AG09319 (cell line): ENCODE measurements at regions not wholly inside any gene's neighbourhood (a gene's known extent, or its start where the extent isn't known, plus 50 kb on each side); places are given as distances from the start of the nearest gene placed in this dataset.

Experiments used
- DNase-seq: peaks from one replicate; pipeline ENCODE4 v3.0.0-alpha.2; 2010; ENCODE audit warnings: low read depth; ENCODE audit errors: extremely low read depth
- TF ChIP-seq, protein P1 (sequence below): IDR thresholded peaks from 2 replicates; pipeline ENCODE4 v1.5.1; 2011; ENCODE audit warnings: low read depth, mild to moderate bottlenecking, inconsistent platforms, low read length, moderate library complexity

DNA sequence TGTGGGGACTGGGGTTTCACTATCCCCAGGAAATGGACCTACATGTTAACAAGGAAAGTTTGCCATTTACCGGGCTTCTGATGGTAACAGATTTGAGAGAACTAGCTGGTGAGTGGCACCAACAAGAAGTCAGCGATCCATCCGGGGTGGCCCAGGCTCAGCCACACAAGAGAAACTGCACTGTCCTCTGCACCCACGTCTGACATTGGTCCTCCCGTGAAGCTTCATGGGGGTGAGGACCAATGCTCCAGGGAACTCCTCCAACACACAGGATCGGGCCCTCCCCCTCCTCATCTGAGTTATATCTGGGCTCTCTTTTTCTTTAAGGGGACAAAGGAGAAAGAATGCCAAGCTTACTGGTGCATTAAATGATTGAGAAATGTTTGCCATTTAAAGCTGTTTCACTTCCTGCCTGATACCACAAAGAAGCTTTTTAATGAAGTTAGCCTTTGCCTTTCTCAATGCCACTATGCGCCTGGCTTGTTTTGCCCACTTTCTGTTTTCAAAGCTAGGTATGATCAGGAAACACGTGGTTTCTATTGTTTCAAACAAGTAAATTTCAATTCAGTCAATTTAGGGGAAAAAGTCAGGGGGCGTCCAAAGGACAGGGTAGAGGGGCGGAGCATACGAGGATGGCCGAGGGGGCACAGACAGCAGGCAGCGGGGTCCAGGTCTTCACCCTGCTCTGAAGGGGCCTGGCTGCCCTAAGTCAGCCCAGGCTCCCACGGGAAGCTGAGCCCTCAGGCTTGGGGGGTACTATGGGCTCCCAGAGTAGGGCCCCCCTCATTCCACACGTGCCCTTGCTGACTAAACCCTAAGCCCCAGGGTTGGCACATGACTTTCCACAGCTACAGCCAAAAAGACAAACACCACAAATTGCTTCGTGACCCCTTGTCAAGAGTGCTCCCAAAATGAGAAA lies 204.0 kb upstream of the ID2 start:
- no peak for DNase-seq
- TF ChIP-seq, protein P1, sequence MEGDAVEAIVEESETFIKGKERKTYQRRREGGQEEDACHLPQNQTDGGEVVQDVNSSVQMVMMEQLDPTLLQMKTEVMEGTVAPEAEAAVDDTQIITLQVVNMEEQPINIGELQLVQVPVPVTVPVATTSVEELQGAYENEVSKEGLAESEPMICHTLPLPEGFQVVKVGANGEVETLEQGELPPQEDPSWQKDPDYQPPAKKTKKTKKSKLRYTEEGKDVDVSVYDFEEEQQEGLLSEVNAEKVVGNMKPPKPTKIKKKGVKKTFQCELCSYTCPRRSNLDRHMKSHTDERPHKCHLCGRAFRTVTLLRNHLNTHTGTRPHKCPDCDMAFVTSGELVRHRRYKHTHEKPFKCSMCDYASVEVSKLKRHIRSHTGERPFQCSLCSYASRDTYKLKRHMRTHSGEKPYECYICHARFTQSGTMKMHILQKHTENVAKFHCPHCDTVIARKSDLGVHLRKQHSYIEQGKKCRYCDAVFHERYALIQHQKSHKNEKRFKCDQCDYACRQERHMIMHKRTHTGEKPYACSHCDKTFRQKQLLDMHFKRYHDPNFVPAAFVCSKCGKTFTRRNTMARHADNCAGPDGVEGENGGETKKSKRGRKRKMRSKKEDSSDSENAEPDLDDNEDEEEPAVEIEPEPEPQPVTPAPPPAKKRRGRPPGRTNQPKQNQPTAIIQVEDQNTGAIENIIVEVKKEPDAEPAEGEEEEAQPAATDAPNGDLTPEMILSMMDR, result no peak

DNA sequence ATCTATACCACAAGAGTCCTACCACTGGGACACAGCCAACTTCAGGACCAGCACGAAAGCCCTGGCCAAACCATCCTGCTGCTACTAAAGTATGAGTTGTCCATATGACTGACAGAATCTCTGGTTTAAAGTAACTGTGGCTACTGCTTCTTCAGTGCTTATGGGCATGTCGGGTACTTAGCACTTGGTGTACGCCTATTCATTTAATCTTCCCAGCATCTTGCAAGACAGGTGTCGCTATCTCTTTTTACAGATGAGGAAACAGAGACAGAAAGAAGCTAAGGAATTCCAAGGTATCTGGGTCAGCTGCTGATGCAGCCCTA lies 203.4 kb upstream of the ID2 start:
- no peak for DNase-seq
- TF ChIP-seq, protein P1, result no peak

DNA sequence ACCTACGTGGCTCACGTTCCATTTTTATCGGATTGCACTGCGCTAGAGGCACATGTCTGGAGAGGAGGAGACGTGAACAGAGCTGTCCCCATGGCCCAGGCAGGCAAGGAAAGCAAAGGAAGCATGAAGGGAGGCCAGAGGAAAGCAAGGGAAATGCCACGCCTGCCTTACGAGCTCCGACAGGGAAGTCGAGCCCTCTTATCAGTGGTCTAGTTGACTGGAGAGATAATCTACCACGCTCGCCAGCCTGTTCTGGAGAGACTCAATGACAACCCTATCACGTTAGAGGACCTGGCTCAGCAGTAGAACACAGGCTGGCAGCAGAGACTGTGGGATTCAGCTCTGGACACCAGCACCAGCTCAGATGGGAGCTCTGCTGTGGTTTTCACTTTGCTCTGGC lies 202.6 kb upstream of the ID2 start:
- TF ChIP-seq, protein P1, result no peak
- DNase-seq, result no peak

DNA sequence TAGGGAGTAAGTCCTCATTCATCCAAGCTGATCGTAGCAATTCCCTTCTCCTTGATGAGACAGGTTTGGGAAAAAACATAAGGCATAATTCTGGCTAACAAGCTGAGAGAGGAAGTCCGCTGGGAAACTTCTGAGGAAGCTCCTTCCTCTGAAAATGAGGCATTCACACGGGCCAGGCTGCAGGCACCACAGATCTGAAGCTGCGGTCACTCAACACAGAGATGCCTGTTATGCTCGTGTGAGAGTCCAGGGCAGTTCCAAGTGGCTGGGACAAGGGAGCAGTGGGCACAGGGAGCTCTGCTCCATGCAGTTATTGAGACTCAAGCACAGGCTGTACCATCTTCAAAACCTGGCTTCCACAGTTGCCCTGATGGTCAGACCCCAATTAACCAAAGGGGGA lies 200.9 kb upstream of the ID2 start:
- TF ChIP-seq, protein P1, result no peak
- DNase-seq, result no peak

DNA sequence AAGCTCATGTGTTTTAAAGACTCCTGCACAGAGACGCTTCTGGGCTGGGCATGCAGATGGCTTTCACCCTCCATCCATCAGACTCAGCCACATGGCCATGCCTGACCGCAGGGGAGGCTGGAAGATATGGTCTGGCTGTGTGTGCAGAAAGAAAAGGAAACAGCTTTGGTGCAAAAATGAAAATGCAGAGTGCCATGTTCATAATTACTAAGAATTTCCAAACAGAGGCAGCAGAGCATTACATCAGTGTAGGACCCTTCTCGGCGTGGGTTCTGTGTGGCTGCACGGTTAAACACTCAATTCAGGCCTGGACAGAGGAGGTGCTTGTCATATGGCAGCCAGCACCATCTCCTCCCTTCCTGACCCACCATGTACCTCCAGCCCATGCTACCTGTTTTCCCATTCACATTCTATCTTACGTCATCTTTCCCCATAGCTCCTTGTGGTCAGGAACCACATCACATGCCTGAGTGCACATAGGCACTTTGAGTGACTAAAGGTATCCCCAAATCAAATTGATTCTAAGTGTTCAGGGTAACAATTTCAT lies 200.3 kb upstream of the ID2 start:
- no peak for DNase-seq
- TF ChIP-seq, protein P1, result no peak

DNA sequence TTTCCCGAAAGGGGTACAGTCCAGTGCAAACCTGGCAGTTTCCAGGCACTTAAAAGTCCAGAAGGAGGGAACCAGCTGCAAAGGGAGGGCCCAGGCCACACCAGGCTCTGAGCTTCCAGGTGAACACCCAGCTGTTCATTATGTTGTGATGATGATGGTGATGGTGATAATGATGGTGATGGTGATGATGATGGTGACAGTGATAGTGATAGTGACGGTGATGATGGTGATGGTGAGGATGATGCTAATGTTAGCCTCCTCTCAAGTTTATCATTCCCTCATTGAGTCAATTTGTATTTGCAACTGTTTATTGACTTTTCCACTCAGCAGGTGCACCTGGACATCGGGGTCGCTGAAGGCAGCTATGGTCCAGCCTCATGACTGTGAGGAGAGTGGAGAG lies 199.4 kb upstream of the ID2 start:
- TF ChIP-seq, protein P1, result no peak
- DNase-seq, result no peak

DNA sequence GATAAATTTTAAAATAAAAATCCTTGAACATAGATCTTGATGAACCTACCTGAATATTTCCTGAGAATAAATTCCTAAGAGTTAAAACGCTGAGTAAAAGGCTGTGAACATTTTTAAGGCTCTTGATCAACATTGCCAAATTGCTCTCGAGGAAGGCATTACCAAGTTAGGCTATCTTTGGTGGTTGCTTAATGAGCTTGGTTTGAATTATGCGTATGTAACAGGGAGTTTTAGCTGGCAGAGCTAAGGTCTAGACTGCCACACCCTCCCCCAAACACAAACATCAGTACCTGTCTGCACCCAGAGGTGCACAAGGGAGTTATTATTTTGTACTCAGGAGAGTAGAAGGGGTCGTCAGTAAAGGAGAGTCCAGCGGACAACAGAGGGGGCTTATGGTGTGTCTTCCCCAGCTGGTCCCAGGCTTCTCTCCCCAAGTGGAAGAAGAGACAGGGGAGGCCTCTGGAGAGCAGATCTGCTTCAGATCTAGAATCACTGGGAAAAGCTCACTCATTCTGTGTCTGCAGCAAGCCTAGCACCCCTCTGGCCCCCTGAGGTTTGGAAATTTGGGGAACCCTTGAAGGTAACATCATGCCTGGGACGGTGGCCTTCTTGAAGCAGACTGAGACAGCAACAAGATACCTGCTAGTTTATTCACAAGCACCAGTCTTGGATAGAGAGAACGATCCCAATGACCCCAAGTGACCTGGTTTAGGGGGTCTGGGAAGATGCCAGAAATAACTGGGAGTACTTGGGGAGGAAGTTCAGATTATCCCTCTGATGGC lies 197.2 kb upstream of the ID2 start:
- no peak for DNase-seq
- TF ChIP-seq, protein P1, result no peak
